ENCODE measurements at regions not wholly inside any gene's neighbourhood (a gene's known extent, or its start where the extent isn't known, plus 50 kb on each side); places are given as distances from the start of the nearest gene placed in this dataset.

- Histone ChIP-seq H3K27me3 (ENCODE audit: control insufficient read depth in 3 of 3, insufficient read depth in 3 of 3, low read length in 3 of 3) (no peaks in the 10 kb centered on the region), H3K9me3 (ENCODE audit: control insufficient read depth in 3 of 3, low read length in 3 of 3) (no peaks in the 10 kb centered on the region), H3K27ac (ENCODE audit: low read depth, low read length) (no peak overlapping the region), H3K9ac (ENCODE audit: low read depth in 1 of 3, low read length in 3 of 3) (no peak overlapping the region), H3K4me3 (ENCODE audit: low read length in 3 of 3) (no peak overlapping the region), H3K4me1 (ENCODE audit: control insufficient read depth in 3 of 3, insufficient read depth in 3 of 3, low read length in 3 of 3) (no peaks in the 10 kb centered on the region), H3K36me3 (ENCODE audit: control insufficient read depth in 3 of 3, insufficient read depth in 3 of 3, low read length in 3 of 3) (no peaks in the 10 kb centered on the region)
Observed at GRCh38 chr10:120800528-120801323, 50.4 kb upstream of the WDR11 start.
